HK-2 (cell line): ENCODE measurements at regions not wholly inside any gene's neighbourhood (a gene's known extent, or its start where the extent isn't known, plus 50 kb on each side); places are given as distances from the start of the nearest gene placed in this dataset.
A peak's percentile ranks its signal among the peaks of the same experiment; 100 is the strongest.
"Not testable (repeated sequence)": the region's sequence is repeated elsewhere in the genome, so short reads cannot be mapped to it uniquely, and the experiment has no call there.

Experiments used
- DNase-seq: peaks from one replicate; pipeline ENCODE4 v3.0.0-alpha.2; 2018; ENCODE audit not compliant: unreplicated experiment

DNA sequence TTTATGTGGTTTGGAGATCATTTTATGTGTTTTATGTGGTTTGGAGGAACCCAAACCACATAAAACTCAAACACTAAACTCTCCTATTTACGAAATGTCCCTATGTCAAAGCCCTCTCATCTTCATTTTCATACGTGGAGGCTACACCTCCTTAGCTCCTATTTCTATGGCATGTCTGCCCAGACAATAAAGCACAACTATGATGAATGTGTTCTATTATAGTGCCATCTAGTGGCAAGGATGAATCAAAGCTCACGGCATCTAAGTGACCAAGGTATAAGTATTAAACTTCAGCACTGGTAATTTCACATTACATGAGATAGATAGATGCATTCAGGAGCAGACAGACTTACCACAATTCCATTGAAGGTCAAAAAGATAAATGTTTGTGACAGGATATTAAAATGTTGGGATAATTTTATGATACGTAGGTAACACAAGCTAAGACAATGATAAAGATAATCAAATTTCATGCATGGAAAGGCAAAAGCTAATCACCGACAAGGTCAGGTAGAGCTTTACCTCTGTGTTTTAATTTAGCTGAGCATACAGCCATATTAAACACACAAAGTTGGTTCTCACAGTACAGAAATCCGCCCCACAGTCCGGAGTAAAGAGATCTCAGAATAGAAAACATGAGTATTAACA is 130.6 kb upstream of the FHIT start:
- DNase-seq: no peak

DNA sequence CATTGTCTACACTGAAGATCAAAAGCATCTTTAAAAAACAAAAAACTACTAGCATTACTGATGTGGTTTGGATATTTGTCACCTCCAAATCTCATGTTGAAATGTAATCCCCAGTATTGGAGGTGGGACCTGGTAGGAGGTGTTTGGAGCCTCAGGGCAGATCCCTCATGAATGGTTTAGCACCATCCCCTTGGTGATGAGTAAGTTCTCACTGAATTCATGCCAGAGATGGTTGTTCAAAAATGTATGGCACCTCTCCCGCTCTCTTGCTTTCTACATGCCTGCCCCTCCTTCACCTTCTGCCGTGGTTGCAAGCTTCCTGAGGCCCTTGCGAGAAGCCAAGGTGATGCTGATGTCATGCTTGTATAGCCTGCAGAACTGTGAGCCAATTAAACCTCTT is 136.6 kb upstream of the FHIT start:
- no peak for DNase-seq

DNA sequence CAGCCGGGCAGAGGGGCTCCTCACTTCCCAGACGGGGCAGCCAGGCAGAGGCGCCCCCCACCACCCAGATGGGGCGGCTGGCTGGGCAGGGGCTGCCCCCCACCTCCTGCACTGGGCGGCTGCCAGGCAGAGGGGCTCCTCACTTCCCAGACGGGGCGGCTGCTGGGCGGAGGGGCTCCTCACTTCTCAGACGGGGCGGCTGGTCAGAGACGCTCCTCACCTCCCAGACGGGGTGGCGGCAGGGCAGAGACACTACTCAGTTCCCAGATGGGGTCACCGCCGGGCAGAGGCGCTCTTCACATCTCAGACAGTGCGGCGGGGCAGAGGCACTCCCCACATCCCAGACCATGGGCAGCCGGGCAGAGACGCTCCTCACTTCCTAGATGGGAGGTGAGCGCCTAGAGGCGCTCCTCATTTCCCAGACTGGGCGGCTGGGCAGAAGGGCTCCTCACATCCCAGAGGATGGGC is 142.3 kb upstream of the FHIT start:
- not testable (repeated sequence) for DNase-seq

DNA sequence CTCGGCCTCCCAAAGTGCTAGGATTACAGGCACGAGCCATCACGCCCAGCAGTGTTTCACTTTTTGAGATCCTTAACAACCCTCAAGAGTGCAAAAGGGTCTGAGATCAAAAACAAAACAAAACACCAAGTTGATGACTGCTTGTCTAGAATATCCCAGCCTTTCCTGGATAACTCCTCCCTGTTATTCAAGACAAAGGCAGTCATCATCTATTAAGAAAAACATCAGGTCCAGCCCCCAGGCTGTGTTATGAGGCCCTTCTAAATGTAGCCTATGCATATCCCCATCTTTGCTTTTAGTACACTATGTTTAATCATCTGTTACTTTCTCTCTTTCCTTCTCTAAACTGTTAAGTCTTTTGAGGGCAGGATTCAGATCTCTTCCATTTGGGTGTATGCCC is 150.1 kb upstream of the FHIT start:
- DNase-seq: no peak

DNA sequence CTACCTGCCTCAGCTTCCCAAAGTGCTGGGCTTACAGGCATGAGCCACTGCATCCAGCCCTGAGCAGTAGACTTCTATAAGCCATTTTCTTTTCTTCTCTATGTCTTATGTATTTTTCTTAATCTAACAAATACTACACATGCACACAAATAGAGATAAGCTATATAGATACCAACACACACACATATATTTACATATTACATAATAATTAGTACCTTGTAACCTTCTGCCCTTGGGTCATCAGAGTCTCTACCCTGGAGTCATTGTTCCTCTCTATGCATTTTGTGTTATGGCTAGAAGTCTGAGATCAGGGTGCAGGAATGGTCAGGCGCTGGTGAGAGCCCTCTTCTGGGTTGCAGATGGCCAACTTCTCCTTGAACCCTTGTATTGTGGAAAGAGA is 154.0 kb upstream of the PTPRG start:
- no peak for DNase-seq

DNA sequence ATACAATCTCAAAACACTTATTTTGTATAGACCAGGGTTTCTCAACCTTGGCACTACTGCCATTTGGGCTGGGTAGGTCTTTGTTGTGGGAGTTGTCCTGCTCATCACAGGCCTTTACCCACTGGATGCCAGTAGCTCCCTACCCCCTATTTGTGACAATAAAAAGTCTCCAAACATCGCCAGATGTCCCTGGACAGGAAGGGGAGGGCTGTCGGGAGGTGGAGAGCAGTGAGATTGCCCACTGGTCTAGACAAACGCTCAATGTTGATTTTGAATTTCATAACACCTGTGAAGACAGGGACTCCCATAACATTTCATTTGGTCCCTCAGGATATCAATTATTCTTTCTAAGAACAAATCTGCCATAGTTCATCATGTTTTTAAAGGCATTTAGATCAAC is 151.7 kb upstream of the PTPRG start:
- DNase-seq: no peak

DNA sequence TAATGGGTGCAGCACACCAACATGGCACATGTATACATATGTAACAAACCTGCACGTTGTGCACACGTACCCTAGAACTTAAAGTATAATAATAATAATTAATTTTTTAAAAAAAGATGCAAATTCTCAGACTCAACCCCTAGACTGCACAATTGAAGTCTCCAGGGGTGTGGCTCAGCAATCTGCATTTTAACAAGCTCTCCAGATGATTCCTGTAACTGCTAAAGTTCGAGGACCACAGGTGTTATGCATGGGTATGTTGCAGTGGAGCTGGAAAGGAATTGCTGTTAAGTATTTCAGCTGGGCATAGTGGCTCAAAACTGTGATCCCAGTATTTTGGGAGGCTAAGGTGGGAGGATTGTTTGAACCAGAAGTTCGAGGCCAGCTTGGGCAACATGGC is 151.0 kb upstream of the PTPRG start:
- not testable (repeated sequence) for DNase-seq

DNA sequence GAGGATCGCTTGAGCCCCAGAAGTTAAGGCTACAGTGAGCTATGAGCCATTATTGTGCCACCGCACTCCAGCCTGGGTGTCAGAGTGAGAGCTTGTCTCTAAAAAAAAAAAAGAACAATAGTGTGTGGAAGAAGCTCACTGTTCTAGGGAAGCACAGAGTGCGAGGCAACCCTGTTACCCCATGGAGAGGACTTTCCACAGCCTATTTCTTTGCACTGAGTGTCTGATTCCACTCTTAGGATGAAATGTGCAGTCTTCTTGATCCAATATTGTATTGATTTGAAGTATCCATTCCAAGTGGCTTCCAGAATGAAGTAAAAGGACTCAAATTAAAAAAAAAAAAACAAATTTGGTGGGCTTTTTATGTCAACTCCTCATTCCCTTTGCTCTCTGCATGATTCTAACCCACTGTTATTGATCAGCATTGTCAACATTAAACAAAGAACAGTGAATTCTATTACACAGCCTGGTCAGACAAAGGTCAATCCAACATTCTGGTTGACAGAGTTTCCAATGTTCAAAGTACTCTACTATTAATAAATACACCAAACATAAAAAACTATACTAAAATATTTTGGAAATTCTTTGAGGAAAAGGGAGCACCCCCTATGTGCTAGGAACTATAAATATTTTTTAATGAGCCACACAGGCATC is 150.2 kb upstream of the PTPRG start:
- DNase-seq: no peak

DNA sequence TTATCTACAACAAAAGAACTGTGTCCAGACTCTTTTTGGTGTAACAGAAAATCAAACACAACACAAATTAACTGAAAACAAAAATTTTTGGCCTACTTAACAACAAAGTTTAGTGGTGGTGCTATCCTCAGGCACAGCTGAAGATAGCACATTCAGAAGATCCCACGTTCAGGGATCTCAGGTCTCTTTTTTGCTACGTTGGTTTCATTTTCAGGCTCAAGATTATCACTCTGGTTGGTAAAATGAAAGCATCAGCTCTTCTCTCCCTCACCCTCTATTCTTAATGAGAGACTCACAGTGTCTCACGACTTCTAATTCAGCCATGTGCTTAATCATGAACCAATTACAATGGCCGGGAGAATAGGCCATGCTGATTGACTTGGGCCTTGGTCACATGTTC is 146.9 kb upstream of the PTPRG start:
- no peak for DNase-seq

DNA sequence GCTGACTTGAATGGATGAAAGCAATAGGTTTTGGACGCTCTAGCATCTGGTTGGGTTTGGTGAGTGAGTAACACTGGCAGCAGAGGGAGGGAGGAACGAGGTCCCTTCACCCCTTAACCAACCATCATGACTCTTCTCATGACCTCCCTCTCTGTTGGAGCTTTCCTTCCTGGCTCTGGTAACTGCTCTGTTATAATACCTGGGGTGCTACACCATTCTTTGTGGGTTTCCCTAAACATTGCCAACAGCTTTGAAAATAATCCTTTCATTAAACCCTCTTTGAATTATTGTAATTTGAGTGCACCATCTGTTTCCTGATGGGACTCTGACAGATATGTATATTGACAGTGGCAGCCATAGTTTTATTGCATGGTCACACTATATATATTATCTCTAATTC is 146.2 kb upstream of the PTPRG start:
- no peak for DNase-seq

DNA sequence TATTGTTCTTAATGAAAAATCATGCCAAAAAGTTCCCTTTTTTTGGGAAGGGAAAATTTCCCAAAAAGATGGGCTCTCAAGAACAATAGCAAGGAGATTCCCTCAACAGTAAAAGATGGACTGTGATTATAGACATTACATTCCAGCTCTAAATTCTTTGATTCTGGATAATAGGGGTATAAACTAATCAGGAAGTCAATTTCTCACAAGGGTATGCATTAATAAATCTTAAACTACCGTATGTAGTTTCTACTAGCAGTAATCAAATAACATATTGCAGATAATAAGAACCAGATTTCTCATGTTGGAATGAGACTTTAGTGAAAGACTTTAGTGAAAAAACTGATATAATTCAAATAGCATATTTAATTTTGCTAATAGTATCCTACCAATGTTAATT is 144.8 kb upstream of the PTPRG start:
- no peak for DNase-seq

DNA sequence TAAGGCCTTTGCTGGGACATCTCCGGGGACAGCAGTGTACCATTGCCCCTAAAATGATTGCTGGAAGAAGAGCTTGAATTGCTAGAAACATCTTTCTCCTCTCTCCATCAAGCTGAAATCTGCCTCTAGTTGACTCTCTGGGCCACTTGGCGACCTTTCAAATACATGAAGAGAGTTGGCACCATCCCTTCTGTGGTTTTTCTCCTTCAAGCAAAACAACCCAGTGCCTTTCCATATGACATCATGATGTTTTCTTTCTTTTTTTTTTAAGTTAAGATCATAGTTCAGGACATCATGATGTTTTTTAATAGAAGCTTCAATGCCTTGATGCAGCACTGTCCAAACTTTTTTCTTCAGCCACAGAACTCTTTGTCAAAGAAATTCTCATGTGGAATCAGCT is 144.0 kb upstream of the PTPRG start:
- no peak for DNase-seq

DNA sequence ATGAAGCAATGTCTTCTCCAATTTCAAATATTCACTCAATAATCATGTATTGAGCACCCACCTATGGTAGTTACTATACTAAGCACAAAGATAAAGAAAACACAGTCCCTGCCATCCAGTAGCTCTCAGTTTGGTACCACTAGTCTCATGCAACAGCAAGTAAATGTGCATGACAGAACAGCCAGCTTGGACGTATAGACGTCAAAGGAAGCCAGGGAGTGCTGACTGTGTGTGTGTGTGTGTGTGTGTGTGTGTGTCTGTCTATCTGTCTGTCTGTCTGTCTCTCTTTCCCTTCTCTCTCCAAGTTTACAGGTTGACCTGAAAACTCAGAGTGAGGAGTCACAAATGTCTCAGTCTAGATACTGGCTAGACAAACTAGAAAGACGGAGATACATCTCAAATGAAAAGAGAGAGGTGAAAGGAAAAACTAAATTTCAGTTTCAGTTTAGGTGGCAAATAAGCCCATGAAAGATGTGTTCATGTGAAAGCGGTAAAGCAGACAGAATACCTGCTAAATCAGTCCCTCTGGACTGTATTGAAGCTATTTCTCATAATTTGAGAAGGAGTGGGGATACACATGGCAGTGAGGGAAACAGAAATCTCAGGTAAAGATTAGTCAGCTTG is 141.1 kb upstream of the PTPRG start:
- no peak for DNase-seq

DNA sequence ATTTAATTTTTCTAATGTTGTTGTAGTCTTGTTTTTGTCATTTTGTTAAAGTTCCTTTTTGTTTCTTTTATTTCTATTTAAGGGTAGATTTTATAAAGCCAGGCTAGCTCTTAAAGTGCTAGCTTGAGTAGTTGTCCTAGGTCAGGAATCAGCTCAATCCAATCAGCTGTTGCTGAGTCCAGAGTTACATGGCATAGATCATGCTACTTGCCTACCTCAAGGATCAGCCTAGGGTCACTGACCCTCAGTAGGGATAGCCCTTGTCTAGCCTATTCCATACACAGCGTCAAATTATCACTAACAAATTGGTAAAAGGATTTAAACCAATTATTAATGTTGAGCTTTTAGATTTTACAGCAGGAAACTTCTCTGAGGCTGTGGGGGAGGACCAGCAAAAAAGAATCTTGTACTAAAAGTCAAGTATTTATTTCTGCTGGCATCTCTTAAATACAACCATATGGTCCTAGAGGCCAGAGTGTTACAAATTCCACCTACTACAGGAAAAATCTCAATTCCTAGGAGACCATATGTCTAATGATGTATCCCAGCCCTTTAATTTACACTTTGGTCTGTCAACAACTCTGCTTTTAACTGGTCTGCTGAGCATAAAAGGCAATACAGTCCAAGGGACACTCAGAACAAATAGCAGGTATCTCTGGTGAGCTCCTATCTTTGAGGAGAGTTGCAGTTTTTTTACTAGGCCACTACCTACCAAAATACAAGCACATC is 138.3 kb upstream of the PTPRG start:
- no peak for DNase-seq

DNA sequence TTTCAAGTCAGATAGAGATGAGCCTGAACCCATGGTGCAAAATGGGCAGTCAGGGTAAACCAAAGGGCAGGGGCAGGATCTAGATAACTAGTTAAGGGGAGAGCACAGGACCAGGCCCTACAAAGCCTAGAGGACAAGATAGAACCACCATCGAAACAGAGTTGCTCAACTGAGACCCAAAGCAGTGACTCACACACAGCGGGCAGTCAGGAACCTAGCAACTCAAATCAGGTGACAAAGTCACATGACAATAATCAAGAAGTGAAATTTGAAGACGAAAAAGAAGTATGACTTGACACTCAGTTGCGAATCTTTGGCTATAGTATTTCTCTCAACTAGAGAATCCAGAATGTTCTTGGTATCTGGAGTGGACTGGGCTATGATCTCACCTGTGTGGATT is 136.0 kb upstream of the PTPRG start:
- peak; percentile 10 for DNase-seq

DNA sequence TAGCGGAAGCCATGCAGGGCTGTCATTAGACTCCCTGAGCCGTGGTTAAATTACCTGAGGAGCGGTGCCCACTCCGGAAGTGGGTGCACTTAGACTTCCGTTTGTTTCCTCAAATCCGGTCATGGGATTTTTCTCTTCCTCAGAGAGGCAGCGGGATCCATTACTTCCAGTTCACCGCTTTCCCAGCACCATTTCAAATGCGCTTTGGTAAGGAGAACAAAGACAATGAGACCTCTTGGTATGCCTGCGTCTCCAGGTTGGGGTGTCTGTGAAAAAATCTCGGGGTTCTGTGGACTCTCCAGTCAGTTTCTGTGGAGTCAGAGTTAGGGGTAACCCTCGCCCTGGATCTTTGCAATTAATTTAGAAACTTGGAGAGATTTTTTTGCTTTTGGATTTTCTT is 132.3 kb upstream of the PTPRG start:
- DNase-seq: no peak

DNA sequence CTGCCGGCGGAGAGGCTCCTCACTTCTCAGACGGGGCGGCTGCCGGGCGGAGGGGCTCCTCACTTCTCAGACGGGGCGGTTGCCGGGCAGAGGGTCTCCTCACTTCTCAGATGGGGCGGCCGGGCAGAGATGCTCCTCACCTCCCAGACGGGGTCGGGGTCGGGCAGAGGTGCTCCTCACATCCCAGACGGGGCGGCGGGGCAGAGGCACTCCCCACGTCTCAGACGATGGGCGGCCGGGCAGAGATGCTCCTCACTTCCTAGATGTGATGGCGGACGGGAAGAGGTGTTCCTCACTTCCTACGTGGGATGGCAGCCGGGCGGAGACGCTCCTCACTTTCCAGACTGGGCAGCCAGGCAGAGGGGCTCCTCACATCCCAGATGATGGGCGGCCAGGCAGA is 126.5 kb upstream of the PTPRG start:
- DNase-seq: not testable (repeated sequence)

DNA sequence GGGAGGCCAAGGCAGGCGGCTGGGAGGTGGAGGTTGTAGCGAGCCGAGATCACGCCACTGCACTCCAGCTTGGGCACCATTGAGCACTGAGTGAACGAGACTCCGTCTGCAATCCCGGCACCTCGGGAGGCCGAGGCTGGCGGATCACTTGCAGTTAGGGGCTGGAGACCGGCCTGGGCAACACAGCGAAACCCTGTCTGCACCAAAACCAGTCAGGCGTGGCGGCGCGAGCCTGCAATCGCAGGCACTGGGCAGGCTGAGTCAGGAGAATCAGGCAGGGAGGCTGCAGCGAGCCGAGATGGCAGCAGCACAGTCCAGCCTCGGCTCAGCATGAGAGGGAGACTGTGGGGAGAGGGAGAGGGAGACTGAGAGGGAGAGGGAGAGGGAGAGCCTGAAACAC is 126.0 kb upstream of the PTPRG start:
- not testable (repeated sequence) for DNase-seq

DNA sequence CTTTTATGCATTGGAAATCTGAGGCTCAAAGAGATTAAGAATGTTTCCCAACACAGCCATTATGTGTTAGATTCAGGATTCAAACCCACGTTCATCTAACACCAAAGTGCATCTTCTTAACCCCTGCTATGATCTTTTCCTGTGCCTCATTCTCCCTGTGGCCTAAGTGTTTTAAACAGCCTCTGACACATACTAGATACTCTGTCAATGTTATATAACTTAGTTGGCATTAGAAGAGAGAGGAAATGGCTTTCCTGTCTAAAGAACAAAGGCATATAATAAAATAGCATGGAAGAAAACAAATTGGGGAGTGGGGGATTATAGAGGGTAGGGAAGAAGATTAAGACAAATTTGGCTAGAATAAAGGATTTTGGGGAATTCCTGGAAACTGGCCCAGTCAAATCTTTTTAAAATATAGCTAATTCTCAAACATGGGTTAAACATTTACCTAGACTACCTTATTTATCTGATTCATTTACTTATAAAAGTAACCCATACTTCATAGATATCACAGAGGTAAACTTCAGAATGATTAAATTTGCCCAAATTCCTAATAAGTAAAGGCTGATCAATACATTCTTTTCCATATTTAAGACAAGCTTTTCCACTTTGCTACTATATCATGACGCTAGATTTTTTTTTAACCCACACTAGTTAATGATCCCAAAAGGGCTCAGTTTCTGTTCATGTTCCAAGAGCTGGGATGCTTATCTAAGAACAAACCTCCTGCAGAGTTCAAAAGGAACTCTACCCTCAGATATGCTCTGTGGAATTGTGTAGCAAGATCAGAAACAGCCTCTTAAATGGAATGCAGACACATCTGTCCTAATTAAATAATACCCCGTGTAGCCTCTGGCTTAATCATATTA is 122.9 kb upstream of the PTPRG start:
- no peak for DNase-seq

DNA sequence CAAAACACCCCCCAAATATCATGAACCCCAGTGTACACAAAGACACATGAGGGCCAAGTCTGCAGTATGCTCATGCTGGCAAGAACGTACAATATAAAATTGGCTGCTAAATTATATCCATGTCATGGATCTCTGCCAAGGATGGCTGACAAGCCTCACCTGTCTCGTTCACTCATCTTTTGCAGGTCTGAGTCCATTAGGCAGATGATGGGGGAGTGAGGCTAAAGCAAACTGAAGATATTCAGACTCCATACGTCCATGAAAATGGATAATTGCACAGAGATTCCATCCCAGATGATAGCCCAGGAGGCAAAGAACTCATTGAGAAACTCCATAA is 122.3 kb upstream of the PTPRG start:
- no peak for DNase-seq

DNA sequence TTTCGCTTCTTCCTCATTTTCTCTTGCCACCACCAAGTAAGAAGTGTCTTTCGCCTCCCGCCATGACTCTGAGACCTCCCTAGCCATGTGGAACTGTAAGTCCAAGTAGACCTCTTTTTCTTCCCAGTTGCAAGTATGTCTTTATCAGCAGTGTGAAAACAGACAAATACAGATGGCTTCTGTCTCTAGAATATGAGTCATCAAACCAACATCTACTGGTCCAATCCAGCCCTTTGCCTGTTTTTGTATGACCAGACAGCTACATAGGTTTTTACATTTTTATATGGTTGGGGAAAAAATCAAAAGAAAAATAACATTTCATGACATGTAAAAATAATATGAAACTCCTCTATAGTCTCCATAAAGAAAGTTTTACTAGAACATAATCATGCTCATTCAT is 118.7 kb upstream of the PTPRG start:
- no peak for DNase-seq

DNA sequence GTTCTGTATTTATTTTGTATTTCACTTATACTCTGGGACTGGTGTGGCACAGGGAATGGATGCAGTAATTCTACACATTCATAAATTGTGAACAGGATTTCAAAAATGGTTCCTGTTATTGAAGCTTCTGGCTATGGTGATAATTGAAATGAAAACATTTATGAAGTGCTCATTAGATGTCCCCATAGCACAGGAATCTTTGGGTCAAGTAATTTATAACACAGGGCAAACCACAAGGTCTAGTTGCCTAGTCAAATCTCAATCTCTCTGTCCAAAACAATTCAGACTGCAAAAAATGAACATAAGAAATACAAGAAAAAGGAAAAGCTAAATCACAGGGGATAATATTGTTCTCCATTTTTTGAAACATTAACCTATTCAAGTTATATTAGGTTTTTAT is 117.5 kb upstream of the PTPRG start:
- no peak for DNase-seq
